HG02852 (cell line): ENCODE measurements at regions not wholly inside any gene's neighbourhood (a gene's known extent, or its start where the extent isn't known, plus 50 kb on each side); places are given as distances from the start of the nearest gene placed in this dataset.
A peak's percentile ranks its signal among the peaks of the same experiment; 100 is the strongest.

Source experiments
- ATAC-seq: cut with Tn5 transposase; IDR thresholded peaks from one replicate; pipeline ENCODE4 v1.9.1; 2021; ENCODE audit warnings: mild to moderate bottlenecking, moderate library complexity; ENCODE audit not compliant: unreplicated experiment

- ATAC-seq: no peak
Measured at GRCh38 chr3:124563376-124563775, 166.9 kb upstream of the UMPS start.

- ATAC-seq: no peak
Measured at GRCh38 chr3:124565013-124565412, 165.2 kb upstream of the UMPS start.

GRCh38 chr3:124565551-124565950 is 164.7 kb upstream of the UMPS start:
- no peak for ATAC-seq

- no peak for ATAC-seq
Measured at GRCh38 chr3:124566701-124567100, 163.6 kb upstream of the UMPS start.

GRCh38 chr3:124567179-124567578 is 163.1 kb upstream of the UMPS start:
- ATAC-seq: no peak

- ATAC-seq: no peak
Measured at GRCh38 chr3:124569761-124570160, 160.5 kb upstream of the UMPS start.

GRCh38 chr3:124570232-124570631 is 160.0 kb upstream of the UMPS start:
- no peak for ATAC-seq

GRCh38 chr3:124572851-124573405 is 157.3 kb upstream of the UMPS start:
- no peak for ATAC-seq

- ATAC-seq: no peak
Measured at GRCh38 chr3:124574012-124574411, 156.2 kb upstream of the UMPS start.

GRCh38 chr3:124576565-124577493 is 153.4 kb upstream of the UMPS start:
- peak; percentile 58 for ATAC-seq

GRCh38 chr3:124577494-124578167 is 152.6 kb upstream of the UMPS start:
- ATAC-seq: peak; percentile 78

GRCh38 chr3:124579641-124580040 is 150.6 kb upstream of the UMPS start:
- no peak for ATAC-seq

- ATAC-seq: no peak
Measured at GRCh38 chr3:124582196-124582595, 148.1 kb upstream of the UMPS start.

- no peak for ATAC-seq
Measured at GRCh38 chr3:124582621-124583395, 147.4 kb upstream of the UMPS start.

- no peak for ATAC-seq
Measured at GRCh38 chr3:124584245-124584551, 146.1 kb upstream of the UMPS start.

- ATAC-seq: peak; percentile 47
Measured at GRCh38 chr3:124584552-124585391, 145.5 kb upstream of the UMPS start.

- no peak for ATAC-seq
Measured at GRCh38 chr3:124586126-124587052, 143.9 kb upstream of the UMPS start.

GRCh38 chr3:124587053-124587408 is 143.2 kb upstream of the UMPS start:
- ATAC-seq: no peak

GRCh38 chr3:124588036-124588435 is 142.2 kb upstream of the UMPS start:
- no peak for ATAC-seq
